Hepatocyte (in vitro differentiated cells): ENCODE measurements at regions not wholly inside any gene's neighbourhood (a gene's known extent, or its start where the extent isn't known, plus 50 kb on each side); places are given as distances from the start of the nearest gene placed in this dataset.

Source experiments
- EZH2phosphoT487 ChIP-seq: fragments of 200-600 bp; sonication (generic); IDR thresholded peaks from one replicate; pipeline ENCODE4 v1.6.1; 2018; ENCODE audit warnings: antibody characterized with exemption, mild to moderate bottlenecking, low read depth, moderate library complexity; ENCODE audit not compliant: unreplicated experiment, severe bottlenecking
- TF ChIP-seq, protein P1 (sequence below): fragments of 200-600 bp; sonication (generic); IDR thresholded peaks from 2 replicates; pipeline ENCODE4 v1.5.1; 2016; ENCODE audit warnings: antibody characterized with exemption, mild to moderate bottlenecking; ENCODE audit not compliant: poor library complexity

DNA sequence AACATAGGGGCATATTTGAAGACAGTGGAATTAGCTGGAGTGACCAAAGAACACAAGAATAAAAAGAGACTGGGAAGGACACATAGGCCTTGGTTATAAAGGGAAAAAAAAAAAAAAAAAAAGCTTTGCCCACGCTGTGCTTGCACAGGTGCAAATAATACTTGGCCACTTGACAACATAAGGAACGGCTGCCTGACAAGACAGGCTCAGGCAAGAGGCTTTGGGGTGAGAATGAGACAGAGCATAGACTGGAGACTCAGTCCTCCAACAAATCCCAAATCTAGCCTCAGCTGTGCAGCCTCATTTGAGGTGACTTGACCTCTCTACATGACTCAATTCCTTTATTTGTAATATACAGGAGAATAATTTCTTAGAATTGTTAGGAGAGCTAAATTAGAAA, 332.8 kb upstream of the DYNLRB2 start:
- TF ChIP-seq, protein P1, sequence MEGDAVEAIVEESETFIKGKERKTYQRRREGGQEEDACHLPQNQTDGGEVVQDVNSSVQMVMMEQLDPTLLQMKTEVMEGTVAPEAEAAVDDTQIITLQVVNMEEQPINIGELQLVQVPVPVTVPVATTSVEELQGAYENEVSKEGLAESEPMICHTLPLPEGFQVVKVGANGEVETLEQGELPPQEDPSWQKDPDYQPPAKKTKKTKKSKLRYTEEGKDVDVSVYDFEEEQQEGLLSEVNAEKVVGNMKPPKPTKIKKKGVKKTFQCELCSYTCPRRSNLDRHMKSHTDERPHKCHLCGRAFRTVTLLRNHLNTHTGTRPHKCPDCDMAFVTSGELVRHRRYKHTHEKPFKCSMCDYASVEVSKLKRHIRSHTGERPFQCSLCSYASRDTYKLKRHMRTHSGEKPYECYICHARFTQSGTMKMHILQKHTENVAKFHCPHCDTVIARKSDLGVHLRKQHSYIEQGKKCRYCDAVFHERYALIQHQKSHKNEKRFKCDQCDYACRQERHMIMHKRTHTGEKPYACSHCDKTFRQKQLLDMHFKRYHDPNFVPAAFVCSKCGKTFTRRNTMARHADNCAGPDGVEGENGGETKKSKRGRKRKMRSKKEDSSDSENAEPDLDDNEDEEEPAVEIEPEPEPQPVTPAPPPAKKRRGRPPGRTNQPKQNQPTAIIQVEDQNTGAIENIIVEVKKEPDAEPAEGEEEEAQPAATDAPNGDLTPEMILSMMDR, result no peak
- no peak for TF ChIP-seq EZH2phosphoT487
